NCI-H774 (cell line): ENCODE measurements at regions not wholly inside any gene's neighbourhood (a gene's known extent, or its start where the extent isn't known, plus 50 kb on each side); places are given as distances from the start of the nearest gene placed in this dataset.

Experiments used
- DNase-seq: peaks from one replicate; lab custom pipeline; 2025; lab: John Stamatoyannopoulos, UW

- DNase-seq = no peak
Measured at GRCh38 chrX:42725196-42725595, 52.8 kb downstream of the PPP1R2C start.

GRCh38 chrX:42720209-42720608, 57.8 kb downstream of the PPP1R2C start:
- DNase-seq = no peak

GRCh38 chrX:42715701-42716262, 62.2 kb downstream of the PPP1R2C start:
- DNase-seq = no peak

- no peak for DNase-seq
Measured at GRCh38 chrX:42714981-42715700, 62.8 kb downstream of the PPP1R2C start.

- no peak for DNase-seq
Measured at GRCh38 chrX:42710452-42710851, 67.5 kb downstream of the PPP1R2C start.

- DNase-seq = no peak
Measured at GRCh38 chrX:42708222-42708621, 69.7 kb downstream of the PPP1R2C start.

GRCh38 chrX:42707742-42708141, 70.2 kb downstream of the PPP1R2C start:
- DNase-seq = no peak

GRCh38 chrX:42704454-42704853, 73.5 kb downstream of the PPP1R2C start:
- DNase-seq = no peak

- no peak for DNase-seq
Measured at GRCh38 chrX:42697544-42697943, 80.4 kb downstream of the PPP1R2C start.

GRCh38 chrX:42696536-42697124, 81.3 kb downstream of the PPP1R2C start:
- no peak for DNase-seq

- no peak for DNase-seq
Measured at GRCh38 chrX:42695800-42696358, 82.1 kb downstream of the PPP1R2C start.

- DNase-seq = no peak
Measured at GRCh38 chrX:42694260-42694815, 83.6 kb downstream of the PPP1R2C start.

GRCh38 chrX:42691196-42691595, 86.8 kb downstream of the PPP1R2C start:
- DNase-seq = no peak

- DNase-seq = no peak
Measured at GRCh38 chrX:42686706-42687105, 91.3 kb downstream of the PPP1R2C start.

GRCh38 chrX:42686296-42686695, 91.7 kb downstream of the PPP1R2C start:
- DNase-seq = no peak

GRCh38 chrX:42684065-42684464, 93.9 kb downstream of the PPP1R2C start:
- no peak for DNase-seq

GRCh38 chrX:42680666-42681065, 97.3 kb downstream of the PPP1R2C start:
- DNase-seq = no peak

- DNase-seq = no peak
Measured at GRCh38 chrX:42678133-42678532, 99.8 kb downstream of the PPP1R2C start.

GRCh38 chrX:42673301-42673810, 104.6 kb downstream of the PPP1R2C start:
- no peak for DNase-seq

GRCh38 chrX:42664680-42665079, 113.3 kb downstream of the PPP1R2C start:
- DNase-seq = no peak

- no peak for DNase-seq
Measured at GRCh38 chrX:42628471-42628870, 149.5 kb downstream of the PPP1R2C start.

- DNase-seq = no peak
Measured at GRCh38 chrX:42627891-42628290, 150.1 kb downstream of the PPP1R2C start.

- DNase-seq = no peak
Measured at GRCh38 chrX:42624524-42624923, 153.4 kb downstream of the PPP1R2C start.
